ENCODE measurements at regions not wholly inside any gene's neighbourhood (a gene's known extent, or its start where the extent isn't known, plus 50 kb on each side); places are given as distances from the start of the nearest gene placed in this dataset.

DNA sequence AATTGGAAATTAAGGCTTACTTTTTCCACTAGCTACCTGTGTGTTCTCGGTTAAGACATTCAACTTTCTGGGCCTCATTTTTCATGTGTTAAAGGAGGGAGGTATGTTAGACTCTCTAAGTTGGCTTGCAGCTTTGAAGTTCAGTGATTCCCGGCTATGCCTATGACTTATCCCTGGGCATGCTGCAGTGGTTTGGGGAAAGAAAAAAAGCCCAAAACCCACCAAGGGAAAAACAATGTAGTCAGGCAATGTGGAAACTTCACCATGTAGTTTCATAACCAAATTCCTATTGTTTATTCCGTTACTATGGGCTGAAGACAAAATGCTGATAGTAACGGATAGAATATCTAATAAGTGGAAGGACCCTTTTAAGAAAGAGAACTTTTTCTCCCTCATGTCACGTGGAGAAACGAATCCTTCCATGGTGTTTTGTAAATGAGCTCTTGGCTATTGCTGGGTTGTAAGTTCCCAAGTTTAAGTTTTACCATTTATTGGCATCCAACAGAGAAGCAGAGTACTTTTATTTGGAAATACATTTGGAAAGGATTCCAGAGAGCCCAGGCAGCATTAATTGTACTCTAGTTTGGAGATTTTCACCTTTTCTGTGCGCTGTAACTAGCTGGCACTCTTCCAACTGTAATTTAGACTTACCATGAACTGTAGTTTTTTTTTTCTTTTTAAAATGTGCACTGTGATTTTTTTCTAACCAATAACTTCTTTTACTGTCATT, 84.9 kb upstream of the MPDZ start:
- ATAC-seq (no peak), FAIRE-seq (no peak), DNase-seq (ENCODE audit: low read depth in 1 of 2, low spot score in 1 of 2) (no peak)
- Histone ChIP-seq H3K9me3 (no peaks in the 10 kb centered on the region), H3K4me1 (no peaks in the 10 kb centered on the region), H3K4me2 (no peak overlapping the region), H3K4me3 (no peak overlapping the region), H3K27ac (no peak overlapping the region)
- no peak for TF ChIP-seq NPAS2 (CRISPR knock-in tag; IDR thresholded peaks at IDR 0.05; ENCODE audit: borderline replicate concordance)
- TF ChIP-seq ZFP36 (IDR thresholded peaks at IDR 0.05; ENCODE audit: borderline replicate concordance, partially characterized antibody): no peak
- TF ChIP-seq KDM5A (IDR thresholded peaks at IDR 0.05): no peak
- no peak for TF ChIP-seq ZSCAN20 (CRISPR knock-in tag; IDR thresholded peaks at IDR 0.05)
- no peak for TF ChIP-seq REST (IDR thresholded peaks at IDR 0.05)
- TF ChIP-seq NR3C1 (IDR thresholded peaks at IDR 0.05): no peak
- TF ChIP-seq, protein P1, sequence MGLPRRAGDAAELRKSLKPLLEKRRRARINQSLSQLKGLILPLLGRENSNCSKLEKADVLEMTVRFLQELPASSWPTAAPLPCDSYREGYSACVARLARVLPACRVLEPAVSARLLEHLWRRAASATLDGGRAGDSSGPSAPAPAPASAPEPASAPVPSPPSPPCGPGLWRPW (IDR thresholded peaks at IDR 0.05): no peak
- TF ChIP-seq RCOR1 (IDR thresholded peaks at IDR 0.05; ENCODE audit: low read depth, low read length): no peak
- TF ChIP-seq EP300 (IDR thresholded peaks at IDR 0.05): no peak
- no peak for TF ChIP-seq USF2 (IDR thresholded peaks at IDR 0.05)
- no peak for TF ChIP-seq ZC3H11A (IDR thresholded peaks at IDR 0.05)
- TF ChIP-seq POLR2AphosphoS2 (conservative IDR thresholded peaks at IDR 0.05; ENCODE audit: low read length): no peak
- TF ChIP-seq NFE2L2 (conservative IDR thresholded peaks at IDR 0.05; ENCODE audit: low read length): no peak
- TF ChIP-seq HEYL (CRISPR knock-in tag; IDR thresholded peaks at IDR 0.05): no peak
- TF ChIP-seq POLR2A (IDR thresholded peaks at IDR 0.05; ENCODE audit: low read length): no peak
- no peak for TF ChIP-seq RNF2 (IDR thresholded peaks at IDR 0.05; ENCODE audit: borderline replicate concordance, low read depth)
- TF ChIP-seq GATA3 (IDR thresholded peaks at IDR 0.05; ENCODE audit: borderline replicate concordance): no peak
- TF ChIP-seq, protein P2, sequence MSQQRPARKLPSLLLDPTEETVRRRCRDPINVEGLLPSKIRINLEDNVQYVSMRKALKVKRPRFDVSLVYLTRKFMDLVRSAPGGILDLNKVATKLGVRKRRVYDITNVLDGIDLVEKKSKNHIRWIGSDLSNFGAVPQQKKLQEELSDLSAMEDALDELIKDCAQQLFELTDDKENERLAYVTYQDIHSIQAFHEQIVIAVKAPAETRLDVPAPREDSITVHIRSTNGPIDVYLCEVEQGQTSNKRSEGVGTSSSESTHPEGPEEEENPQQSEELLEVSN (IDR thresholded peaks at IDR 0.05; ENCODE audit: borderline replicate concordance, low read depth): no peak
- POLR2A ChIA-PET: no interaction called here
- CTCF ChIA-PET: interaction anchor here (1.8 to 2.1 kb wide), 2 partner anchors 13 to 1064 kb away, joined by 6 to 8 read pairs; no protein-coding TSS in a partner anchor
- 40% methylated on average over 7 of the region's 7 CpGs for WGBS (ENCODE audit: missing lambda C conversion rate)

DNA sequence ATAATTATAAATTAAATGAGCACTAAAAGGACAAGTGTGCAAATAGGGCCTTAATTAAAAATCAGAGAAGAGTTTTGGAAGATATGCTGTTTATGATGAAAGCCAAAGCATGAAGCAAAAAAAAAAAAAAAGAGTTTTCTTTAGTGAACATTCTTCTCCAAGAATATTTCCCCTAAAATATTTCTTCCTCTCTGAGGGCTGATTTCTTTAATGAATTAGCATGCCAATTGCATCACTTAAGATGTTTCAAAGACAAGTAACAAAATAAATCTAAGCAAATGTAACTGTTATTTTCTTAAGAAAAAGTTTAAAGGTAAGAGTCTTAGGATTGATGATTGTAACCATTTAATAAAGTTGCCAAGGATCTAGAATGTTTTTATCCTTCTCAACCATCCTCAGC, 81.6 kb upstream of the MPDZ start:
- ATAC-seq: no peak
- DNase-seq (ENCODE audit: low read depth in 1 of 2, low spot score in 1 of 2): no peak
- FAIRE-seq: no peak
- H3K4me1 ChIP-seq: no peaks in the 10 kb centered on the region
- no peak overlapping the region for H3K4me2 ChIP-seq
- no peak overlapping the region for H3K4me3 ChIP-seq
- CTCF ChIA-PET: interaction anchor here (1.0 kb wide), 1 partner anchor 10 kb away, joined by 3 read pairs; no protein-coding TSS in a partner anchor
- H3K9me3 ChIP-seq: no peaks in the 10 kb centered on the region
- POLR2A ChIA-PET: no interaction called here
- H3K27ac ChIP-seq: no peak overlapping the region
- TF ChIP-seq HDAC2 (IDR thresholded peaks at IDR 0.05) (no peak), POLR2AphosphoS2 (conservative IDR thresholded peaks at IDR 0.05; ENCODE audit: low read length) (no peak), MAZ (IDR thresholded peaks at IDR 0.05; ENCODE audit: borderline replicate concordance, low read depth, low read length) (no peak), EHF (CRISPR knock-in tag; IDR thresholded peaks at IDR 0.05) (no peak), ELK1 (IDR thresholded peaks at IDR 0.05; ENCODE audit: low read depth, low read length) (no peak), CHD2 (IDR thresholded peaks at IDR 0.05; ENCODE audit: low read length, partially characterized antibody) (no peak), USF2 (IDR thresholded peaks at IDR 0.05) (no peak), SMC3 (IDR thresholded peaks at IDR 0.05) (no peak), JUN (IDR thresholded peaks at IDR 0.05) (no peak), EP300 (IDR thresholded peaks at IDR 0.05) (no peak), RAD21 (conservative IDR thresholded peaks at IDR 0.05 in 1 of 2, IDR thresholded peaks at IDR 0.05 in 1 of 2) (no peak), KDM1A (IDR thresholded peaks at IDR 0.05; ENCODE audit: low read depth) (no peak), BHLHE40 (IDR thresholded peaks at IDR 0.05; ENCODE audit: low read depth, low read length) (no peak)
- TF ChIP-seq, protein P2 (IDR thresholded peaks at IDR 0.05; ENCODE audit: borderline replicate concordance, low read depth): no peak
- TF ChIP-seq, protein P3, sequence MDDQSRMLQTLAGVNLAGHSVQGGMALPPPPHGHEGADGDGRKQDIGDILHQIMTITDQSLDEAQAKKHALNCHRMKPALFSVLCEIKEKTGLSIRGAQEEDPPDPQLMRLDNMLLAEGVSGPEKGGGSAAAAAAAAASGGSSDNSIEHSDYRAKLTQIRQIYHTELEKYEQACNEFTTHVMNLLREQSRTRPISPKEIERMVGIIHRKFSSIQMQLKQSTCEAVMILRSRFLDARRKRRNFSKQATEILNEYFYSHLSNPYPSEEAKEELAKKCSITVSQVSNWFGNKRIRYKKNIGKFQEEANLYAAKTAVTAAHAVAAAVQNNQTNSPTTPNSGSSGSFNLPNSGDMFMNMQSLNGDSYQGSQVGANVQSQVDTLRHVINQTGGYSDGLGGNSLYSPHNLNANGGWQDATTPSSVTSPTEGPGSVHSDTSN (IDR thresholded peaks at IDR 0.05): no peak

All from A549 (cell line).